Jurkat, Clone E6-1 (cell line): ENCODE measurements at regions not wholly inside any gene's neighbourhood (a gene's known extent, or its start where the extent isn't known, plus 50 kb on each side); places are given as distances from the start of the nearest gene placed in this dataset.

ENCODE experiments used
- DNase-seq: peaks from one replicate; pipeline ENCODE4 v3.0.0-alpha.2; 2011; ENCODE audit warnings: low read depth, low spot score
- H3K4me3 ChIP-seq: 2 replicates; pipeline ENCODE4 v1.5.1; 2011; ENCODE audit warnings: mild to moderate bottlenecking, low read length, control low read depth, moderate library complexity

GRCh38 chr14:61932974-61933373, 170.8 kb downstream of the SNAPC1 start:
- no peak for DNase-seq
- no peak overlapping the region for H3K4me3 ChIP-seq

- no peak overlapping the region for H3K4me3 ChIP-seq
- no peak for DNase-seq
These were observed 172.2 kb downstream of the SNAPC1 start for GRCh38 chr14:61934385-61934784.

GRCh38 chr14:61939776-61940175, 177.6 kb downstream of the SNAPC1 start:
- DNase-seq, result no peak
- no peak overlapping the region for H3K4me3 ChIP-seq

- DNase-seq, result no peak
- no peak overlapping the region for H3K4me3 ChIP-seq
These were observed 178.6 kb downstream of the SNAPC1 start for GRCh38 chr14:61940666-61941420.

GRCh38 chr14:61941421-61942150, 179.4 kb downstream of the SNAPC1 start:
- DNase-seq, result no peak
- H3K4me3 ChIP-seq, result no peak overlapping the region

GRCh38 chr14:61948376-61948775, 186.2 kb downstream of the SNAPC1 start:
- no peak overlapping the region for H3K4me3 ChIP-seq
- DNase-seq, result no peak

GRCh38 chr14:61950340-61950739, 188.1 kb downstream of the SNAPC1 start:
- DNase-seq, result no peak
- no peak overlapping the region for H3K4me3 ChIP-seq

GRCh38 chr14:61953602-61954001, 191.4 kb downstream of the SNAPC1 start:
- DNase-seq, result no peak
- no peak overlapping the region for H3K4me3 ChIP-seq

GRCh38 chr14:61954306-61954705, 192.1 kb downstream of the SNAPC1 start:
- DNase-seq, result no peak
- no peak overlapping the region for H3K4me3 ChIP-seq

GRCh38 chr14:61956517-61956916, 194.3 kb downstream of the SNAPC1 start:
- no peak overlapping the region for H3K4me3 ChIP-seq
- DNase-seq, result no peak

- DNase-seq, result no peak
- no peak overlapping the region for H3K4me3 ChIP-seq
These were observed 197.1 kb downstream of the SNAPC1 start for GRCh38 chr14:61959348-61959747.

- H3K4me3 ChIP-seq, result no peak overlapping the region
- DNase-seq, result no peak
These were observed 199.1 kb downstream of the SNAPC1 start for GRCh38 chr14:61961369-61961768.

- no peak overlapping the region for H3K4me3 ChIP-seq
- no peak for DNase-seq
These were observed 201.7 kb downstream of the SNAPC1 start for GRCh38 chr14:61963926-61964325.

GRCh38 chr14:61965030-61965745, 203.0 kb downstream of the SNAPC1 start:
- no peak overlapping the region for H3K4me3 ChIP-seq

GRCh38 chr14:61968207-61968606, 206.0 kb downstream of the SNAPC1 start:
- no peak for DNase-seq
- no peak overlapping the region for H3K4me3 ChIP-seq

More at GRCh38 chr14:61965030-61965745, 203.0 kb downstream of the SNAPC1 start:
- DNase-seq, result no peak

GRCh38 chr14:61972711-61973110, 210.5 kb downstream of the SNAPC1 start:
- DNase-seq, result no peak
- H3K4me3 ChIP-seq, result no peak overlapping the region

GRCh38 chr14:61973981-61974380, 211.8 kb downstream of the SNAPC1 start:
- no peak for DNase-seq
- H3K4me3 ChIP-seq, result no peak overlapping the region

GRCh38 chr14:61977217-61977616, 215.0 kb downstream of the SNAPC1 start:
- no peak overlapping the region for H3K4me3 ChIP-seq

GRCh38 chr14:61988240-61988639, 226.0 kb downstream of the SNAPC1 start:
- no peak for DNase-seq
- no peak overlapping the region for H3K4me3 ChIP-seq

More at GRCh38 chr14:61977217-61977616, 215.0 kb downstream of the SNAPC1 start:
- no peak for DNase-seq

GRCh38 chr14:61992139-61992538, 229.9 kb downstream of the SNAPC1 start:
- no peak overlapping the region for H3K4me3 ChIP-seq
- no peak for DNase-seq
